ENCODE measurements at regions not wholly inside any gene's neighbourhood (a gene's known extent, or its start where the extent isn't known, plus 50 kb on each side); places are given as distances from the start of the nearest gene placed in this dataset.

- no peak for TF ChIP-seq CTCF (IDR thresholded peaks at IDR 0.05; ENCODE audit: borderline replicate concordance, insufficient read depth, low read depth, low read length)
- no peak overlapping the region for H3K4me3 ChIP-seq (ENCODE audit: low read depth, low read length)
Measured at GRCh38 chr16:66291833-66292232, 74.7 kb upstream of the CDH5 start.

GRCh38 chr16:66290431-66290830 is 76.1 kb upstream of the CDH5 start:
- TF ChIP-seq CTCF (IDR thresholded peaks at IDR 0.05; ENCODE audit: borderline replicate concordance, insufficient read depth, low read depth, low read length) = no peak
- H3K4me3 ChIP-seq (ENCODE audit: low read depth, low read length) = no peak overlapping the region

GRCh38 chr16:66289986-66290385 is 76.5 kb upstream of the CDH5 start:
- H3K4me3 ChIP-seq (ENCODE audit: low read depth, low read length) = no peak overlapping the region
- no peak for TF ChIP-seq CTCF (IDR thresholded peaks at IDR 0.05; ENCODE audit: borderline replicate concordance, insufficient read depth, low read depth, low read length)

- H3K4me3 ChIP-seq (ENCODE audit: low read depth, low read length) = no peak overlapping the region
- TF ChIP-seq CTCF (IDR thresholded peaks at IDR 0.05; ENCODE audit: borderline replicate concordance, insufficient read depth, low read depth, low read length) = no peak
Measured at GRCh38 chr16:66289051-66289680, 77.3 kb upstream of the CDH5 start.

- no peak overlapping the region for H3K4me3 ChIP-seq (ENCODE audit: low read depth, low read length)
- TF ChIP-seq CTCF (IDR thresholded peaks at IDR 0.05; ENCODE audit: borderline replicate concordance, insufficient read depth, low read depth, low read length) = no peak
Measured at GRCh38 chr16:66287926-66288325, 78.6 kb upstream of the CDH5 start.

GRCh38 chr16:66287416-66287815 is 79.1 kb upstream of the CDH5 start:
- no peak for TF ChIP-seq CTCF (IDR thresholded peaks at IDR 0.05; ENCODE audit: borderline replicate concordance, insufficient read depth, low read depth, low read length)

GRCh38 chr16:66286527-66286926 is 80.0 kb upstream of the CDH5 start:
- H3K4me3 ChIP-seq (ENCODE audit: low read depth, low read length) = no peak overlapping the region
- TF ChIP-seq CTCF (IDR thresholded peaks at IDR 0.05; ENCODE audit: borderline replicate concordance, insufficient read depth, low read depth, low read length) = no peak

More at GRCh38 chr16:66287416-66287815, 79.1 kb upstream of the CDH5 start:
- H3K4me3 ChIP-seq (ENCODE audit: low read depth, low read length) = no peak overlapping the region

Measured in GM12875 (cell line).